SK-N-SH (cell line): ENCODE measurements at regions not wholly inside any gene's neighbourhood (a gene's known extent, or its start where the extent isn't known, plus 50 kb on each side); places are given as distances from the start of the nearest gene placed in this dataset.

Experiments
- EP300 ChIP-seq, 2 experiments: IDR thresholded peaks; 2 replicates each; pipeline versions ENCODE4 v1.4.0 to v1.6.1; 2012; ENCODE audit warnings: borderline replicate concordance in 1 of 2, low read depth in 1 of 2, low read length in 1 of 2
- EZH2phosphoT487 ChIP-seq: fragments of 200-600 bp; sonication (generic); IDR thresholded peaks from 2 replicates; pipeline ENCODE4 v1.6.1; 2017; ENCODE audit warnings: low read depth, mixed run types, mild to moderate bottlenecking, antibody characterized with exemption, moderate library complexity, borderline replicate concordance
- GABPA ChIP-seq: IDR thresholded peaks from 2 replicates; pipeline ENCODE4 v1.4.0; 2012; ENCODE audit warnings: low read depth, mild to moderate bottlenecking
- GATA2 ChIP-seq: sonication (generic); formaldehyde crosslinking; IDR thresholded peaks from 2 replicates; pipeline ENCODE4 v1.5.0; 2020; ENCODE audit warnings: mild to moderate bottlenecking, missing genetic modification reagents
- PBX3 ChIP-seq: IDR thresholded peaks from 2 replicates; pipeline ENCODE4; 2012
- POLR2AphosphoS5 ChIP-seq: IDR thresholded peaks from 2 replicates; pipeline ENCODE4 v1.6.1; 2012; ENCODE audit warnings: low read depth, low read length
- SMC3 ChIP-seq: IDR thresholded peaks from 2 replicates; pipeline ENCODE4 v1.6.1; 2012; ENCODE audit warnings: low read depth, low read length, improper control_type of control experiment
- TF ChIP-seq, protein P1 (sequence below): fragments of 200-600 bp; sonication (generic); IDR thresholded peaks from 2 replicates; pipeline ENCODE4 v1.6.1; 2017; ENCODE audit warnings: antibody characterized with exemption, mild to moderate bottlenecking, moderate library complexity
- TF ChIP-seq, protein P2 (sequence below): IDR thresholded peaks from 2 replicates; pipeline ENCODE4 v1.4.0; 2012; ENCODE audit warnings: low read depth, borderline replicate concordance

- TF ChIP-seq POLR2AphosphoS5 (no peak), PBX3 (no peak), EZH2phosphoT487 (no peak), GABPA (no peak), EP300 (IDR thresholded peaks at IDR 0.05; ENCODE audit: borderline replicate concordance in 1 of 2, low read depth in 1 of 2, low read length in 1 of 2) (peak in 1 of 2 experiments; percentile 90; a peak in 2 of 4 replicates), SMC3 (no peak), GATA2 (CRISPR knock-in tag) (peak; percentile 44; the same call in 1 of the 2 replicates)
- TF ChIP-seq, protein P1, sequence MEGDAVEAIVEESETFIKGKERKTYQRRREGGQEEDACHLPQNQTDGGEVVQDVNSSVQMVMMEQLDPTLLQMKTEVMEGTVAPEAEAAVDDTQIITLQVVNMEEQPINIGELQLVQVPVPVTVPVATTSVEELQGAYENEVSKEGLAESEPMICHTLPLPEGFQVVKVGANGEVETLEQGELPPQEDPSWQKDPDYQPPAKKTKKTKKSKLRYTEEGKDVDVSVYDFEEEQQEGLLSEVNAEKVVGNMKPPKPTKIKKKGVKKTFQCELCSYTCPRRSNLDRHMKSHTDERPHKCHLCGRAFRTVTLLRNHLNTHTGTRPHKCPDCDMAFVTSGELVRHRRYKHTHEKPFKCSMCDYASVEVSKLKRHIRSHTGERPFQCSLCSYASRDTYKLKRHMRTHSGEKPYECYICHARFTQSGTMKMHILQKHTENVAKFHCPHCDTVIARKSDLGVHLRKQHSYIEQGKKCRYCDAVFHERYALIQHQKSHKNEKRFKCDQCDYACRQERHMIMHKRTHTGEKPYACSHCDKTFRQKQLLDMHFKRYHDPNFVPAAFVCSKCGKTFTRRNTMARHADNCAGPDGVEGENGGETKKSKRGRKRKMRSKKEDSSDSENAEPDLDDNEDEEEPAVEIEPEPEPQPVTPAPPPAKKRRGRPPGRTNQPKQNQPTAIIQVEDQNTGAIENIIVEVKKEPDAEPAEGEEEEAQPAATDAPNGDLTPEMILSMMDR: no peak
- TF ChIP-seq, protein P2, sequence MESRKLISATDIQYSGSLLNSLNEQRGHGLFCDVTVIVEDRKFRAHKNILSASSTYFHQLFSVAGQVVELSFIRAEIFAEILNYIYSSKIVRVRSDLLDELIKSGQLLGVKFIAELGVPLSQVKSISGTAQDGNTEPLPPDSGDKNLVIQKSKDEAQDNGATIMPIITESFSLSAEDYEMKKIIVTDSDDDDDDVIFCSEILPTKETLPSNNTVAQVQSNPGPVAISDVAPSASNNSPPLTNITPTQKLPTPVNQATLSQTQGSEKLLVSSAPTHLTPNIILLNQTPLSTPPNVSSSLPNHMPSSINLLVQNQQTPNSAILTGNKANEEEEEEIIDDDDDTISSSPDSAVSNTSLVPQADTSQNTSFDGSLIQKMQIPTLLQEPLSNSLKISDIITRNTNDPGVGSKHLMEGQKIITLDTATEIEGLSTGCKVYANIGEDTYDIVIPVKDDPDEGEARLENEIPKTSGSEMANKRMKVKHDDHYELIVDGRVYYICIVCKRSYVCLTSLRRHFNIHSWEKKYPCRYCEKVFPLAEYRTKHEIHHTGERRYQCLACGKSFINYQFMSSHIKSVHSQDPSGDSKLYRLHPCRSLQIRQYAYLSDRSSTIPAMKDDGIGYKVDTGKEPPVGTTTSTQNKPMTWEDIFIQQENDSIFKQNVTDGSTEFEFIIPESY: no peak
Observed at GRCh38 chr15:70185251-70185711, 87.6 kb upstream of the TLE3 start.
